Uterus (tissue), 2 donors: ENCODE measurements at regions not wholly inside any gene's neighbourhood (a gene's known extent, or its start where the extent isn't known, plus 50 kb on each side); places are given as distances from the start of the nearest gene placed in this dataset.

Experiments used
- CTCF ChIP-seq, 4 experiments: fragments of 200-600 bp in 2 of 4; fragments of 450-650 bp in 2 of 4; sonication (generic) in 2 of 4; IDR thresholded peaks; one replicate each; pipeline ENCODE4 v1.5.1; 2016 to 2019; ENCODE audit warnings: antibody characterized with exemption in 4 of 4, mild to moderate bottlenecking in 2 of 4, moderate library complexity in 1 of 4
- POLR2A ChIP-seq, 2 donors: fragments of 450-650 bp; IDR thresholded peaks; one replicate each; pipeline ENCODE4 v1.6.1; 2016; ENCODE audit warnings: antibody characterized with exemption in 2 of 2, mild to moderate bottlenecking in 1 of 2, moderate library complexity in 1 of 2

- no peak for TF ChIP-seq CTCF (IDR thresholded peaks at IDR 0.05)
- no peak for TF ChIP-seq POLR2A (IDR thresholded peaks at IDR 0.05)
Observed at GRCh38 chr10:58886406-58886805, 290.0 kb upstream of the PHYHIPL start.
